ENCODE measurements at regions not wholly inside any gene's neighbourhood (a gene's known extent, or its start where the extent isn't known, plus 50 kb on each side); places are given as distances from the start of the nearest gene placed in this dataset.

DNA sequence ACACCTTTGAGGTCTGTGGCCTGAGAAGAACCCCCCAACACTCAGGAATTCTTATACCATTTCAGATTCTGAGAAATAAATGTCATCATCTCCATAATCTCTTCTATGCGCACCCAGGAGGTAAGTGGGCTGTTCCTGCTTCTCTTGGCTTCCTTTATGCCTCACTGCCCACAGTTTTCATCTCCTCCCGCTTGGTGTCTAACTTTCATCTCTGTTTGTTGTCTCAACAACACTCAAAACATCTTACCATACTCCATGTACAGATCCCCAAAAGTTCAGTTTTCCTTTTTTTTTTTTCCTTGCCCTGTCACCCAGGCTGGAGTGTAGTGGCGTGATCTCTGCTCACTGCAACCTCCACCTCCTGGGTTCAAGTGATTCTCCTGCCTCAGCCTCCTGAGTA is 170.2 kb upstream of the FREM1 start:
- no peak for DNase-seq (ENCODE audit: low read depth in 1 of 2, low spot score in 1 of 2)

DNA sequence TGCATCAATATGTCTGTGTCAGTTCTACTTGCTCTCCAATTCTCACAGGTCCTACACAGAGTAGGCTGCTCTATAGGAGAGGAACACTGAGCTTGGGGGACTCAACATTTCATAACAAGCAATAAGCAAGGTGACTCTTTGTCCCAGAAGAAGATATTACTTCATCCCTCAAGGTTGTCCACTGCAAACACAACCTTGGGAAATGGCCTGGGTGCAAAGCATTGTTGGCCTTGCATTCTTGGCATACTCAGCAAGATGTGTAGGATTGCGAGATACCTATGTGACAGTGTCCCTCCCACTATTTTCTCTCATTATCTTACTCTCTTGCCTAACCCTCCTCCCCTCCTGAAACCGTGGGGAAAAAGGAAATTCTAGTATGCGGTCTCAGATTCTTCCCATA is 169.8 kb upstream of the FREM1 start:
- H3K27me3 ChIP-seq (ENCODE audit: insufficient read depth, poor library complexity, severe bottlenecking) = no peaks in the 10 kb centered on the region
- no peak overlapping the region for H3K4me3 ChIP-seq (replicated peaks; ENCODE audit: insufficient read depth, low read length)
- H3K27ac ChIP-seq (replicated peaks) = no peak overlapping the region
- TF ChIP-seq GABPA (IDR thresholded peaks at IDR 0.05; ENCODE audit: low read depth) (no peak), POLR2AphosphoS5 (IDR thresholded peaks at IDR 0.05; ENCODE audit: low read depth) (no peak), SPI1 (IDR thresholded peaks at IDR 0.05; ENCODE audit: borderline replicate concordance, low read depth) (no peak)
- TF ChIP-seq, protein P1, sequence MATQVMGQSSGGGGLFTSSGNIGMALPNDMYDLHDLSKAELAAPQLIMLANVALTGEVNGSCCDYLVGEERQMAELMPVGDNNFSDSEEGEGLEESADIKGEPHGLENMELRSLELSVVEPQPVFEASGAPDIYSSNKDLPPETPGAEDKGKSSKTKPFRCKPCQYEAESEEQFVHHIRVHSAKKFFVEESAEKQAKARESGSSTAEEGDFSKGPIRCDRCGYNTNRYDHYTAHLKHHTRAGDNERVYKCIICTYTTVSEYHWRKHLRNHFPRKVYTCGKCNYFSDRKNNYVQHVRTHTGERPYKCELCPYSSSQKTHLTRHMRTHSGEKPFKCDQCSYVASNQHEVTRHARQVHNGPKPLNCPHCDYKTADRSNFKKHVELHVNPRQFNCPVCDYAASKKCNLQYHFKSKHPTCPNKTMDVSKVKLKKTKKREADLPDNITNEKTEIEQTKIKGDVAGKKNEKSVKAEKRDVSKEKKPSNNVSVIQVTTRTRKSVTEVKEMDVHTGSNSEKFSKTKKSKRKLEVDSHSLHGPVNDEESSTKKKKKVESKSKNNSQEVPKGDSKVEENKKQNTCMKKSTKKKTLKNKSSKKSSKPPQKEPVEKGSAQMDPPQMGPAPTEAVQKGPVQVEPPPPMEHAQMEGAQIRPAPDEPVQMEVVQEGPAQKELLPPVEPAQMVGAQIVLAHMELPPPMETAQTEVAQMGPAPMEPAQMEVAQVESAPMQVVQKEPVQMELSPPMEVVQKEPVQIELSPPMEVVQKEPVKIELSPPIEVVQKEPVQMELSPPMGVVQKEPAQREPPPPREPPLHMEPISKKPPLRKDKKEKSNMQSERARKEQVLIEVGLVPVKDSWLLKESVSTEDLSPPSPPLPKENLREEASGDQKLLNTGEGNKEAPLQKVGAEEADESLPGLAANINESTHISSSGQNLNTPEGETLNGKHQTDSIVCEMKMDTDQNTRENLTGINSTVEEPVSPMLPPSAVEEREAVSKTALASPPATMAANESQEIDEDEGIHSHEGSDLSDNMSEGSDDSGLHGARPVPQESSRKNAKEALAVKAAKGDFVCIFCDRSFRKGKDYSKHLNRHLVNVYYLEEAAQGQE (IDR thresholded peaks at IDR 0.05; ENCODE audit: insufficient replicate concordance, low read depth) = no peak
- TF ChIP-seq, protein P2, sequence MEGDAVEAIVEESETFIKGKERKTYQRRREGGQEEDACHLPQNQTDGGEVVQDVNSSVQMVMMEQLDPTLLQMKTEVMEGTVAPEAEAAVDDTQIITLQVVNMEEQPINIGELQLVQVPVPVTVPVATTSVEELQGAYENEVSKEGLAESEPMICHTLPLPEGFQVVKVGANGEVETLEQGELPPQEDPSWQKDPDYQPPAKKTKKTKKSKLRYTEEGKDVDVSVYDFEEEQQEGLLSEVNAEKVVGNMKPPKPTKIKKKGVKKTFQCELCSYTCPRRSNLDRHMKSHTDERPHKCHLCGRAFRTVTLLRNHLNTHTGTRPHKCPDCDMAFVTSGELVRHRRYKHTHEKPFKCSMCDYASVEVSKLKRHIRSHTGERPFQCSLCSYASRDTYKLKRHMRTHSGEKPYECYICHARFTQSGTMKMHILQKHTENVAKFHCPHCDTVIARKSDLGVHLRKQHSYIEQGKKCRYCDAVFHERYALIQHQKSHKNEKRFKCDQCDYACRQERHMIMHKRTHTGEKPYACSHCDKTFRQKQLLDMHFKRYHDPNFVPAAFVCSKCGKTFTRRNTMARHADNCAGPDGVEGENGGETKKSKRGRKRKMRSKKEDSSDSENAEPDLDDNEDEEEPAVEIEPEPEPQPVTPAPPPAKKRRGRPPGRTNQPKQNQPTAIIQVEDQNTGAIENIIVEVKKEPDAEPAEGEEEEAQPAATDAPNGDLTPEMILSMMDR (IDR thresholded peaks at IDR 0.05; ENCODE audit: insufficient read depth, low read length) = no peak
- DNase-seq (ENCODE audit: low read depth in 1 of 2, low spot score in 1 of 2) = no peak

More for the DNA sequence above, 170.2 kb upstream of the FREM1 start:
- no peak overlapping the region for H3K4me3 ChIP-seq (replicated peaks; ENCODE audit: insufficient read depth, low read length)
- no peak for TF ChIP-seq GABPA (IDR thresholded peaks at IDR 0.05; ENCODE audit: low read depth)
- TF ChIP-seq, protein P2 (IDR thresholded peaks at IDR 0.05; ENCODE audit: insufficient read depth, low read length) = no peak
- no peak for TF ChIP-seq SPI1 (IDR thresholded peaks at IDR 0.05; ENCODE audit: borderline replicate concordance, low read depth)
- TF ChIP-seq, protein P1 (IDR thresholded peaks at IDR 0.05; ENCODE audit: insufficient replicate concordance, low read depth) = no peak
- TF ChIP-seq POLR2AphosphoS5 (IDR thresholded peaks at IDR 0.05; ENCODE audit: low read depth) = no peak
- H3K27me3 ChIP-seq (ENCODE audit: insufficient read depth, poor library complexity, severe bottlenecking) = no peaks in the 10 kb centered on the region
- H3K27ac ChIP-seq (replicated peaks) = no peak overlapping the region

DNA sequence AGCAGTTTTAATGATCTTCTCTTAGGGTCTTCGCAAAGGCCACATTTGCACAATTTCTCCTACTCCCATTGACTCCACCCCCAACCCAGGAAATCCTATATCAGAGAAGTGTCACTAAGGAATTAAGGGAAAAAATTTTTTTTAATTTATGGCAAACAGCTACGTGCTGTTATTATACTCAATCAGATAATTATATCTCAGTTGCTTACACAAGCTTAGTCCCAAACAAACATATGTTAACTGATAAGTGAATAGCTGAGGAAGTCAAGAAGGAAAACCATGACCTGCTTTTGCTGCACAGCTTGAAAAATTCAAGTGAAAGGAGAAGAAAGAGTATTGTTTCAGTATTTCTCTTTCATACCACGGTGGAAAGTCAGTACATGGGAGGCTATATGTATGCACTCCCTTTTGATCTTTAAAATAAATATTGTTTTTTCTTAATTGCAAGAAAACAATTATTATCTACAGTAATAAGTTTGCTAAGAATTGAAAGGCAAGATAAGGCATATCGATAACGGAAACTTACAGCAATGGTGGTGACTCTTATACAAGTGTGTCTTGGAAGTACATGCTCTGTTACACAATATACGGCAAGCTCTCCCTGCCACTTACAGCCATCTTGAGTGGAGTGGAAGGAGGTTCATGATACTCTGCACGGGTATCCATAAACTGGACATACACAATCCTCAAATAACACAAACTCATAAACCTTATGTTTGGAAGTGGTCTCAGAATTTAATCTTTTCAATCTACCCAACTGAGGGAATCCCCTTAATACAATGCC is 167.9 kb upstream of the FREM1 start:
- Histone ChIP-seq H3K4me3 (replicated peaks; ENCODE audit: insufficient read depth, low read length) (no peak overlapping the region), H3K27me3 (ENCODE audit: insufficient read depth, poor library complexity, severe bottlenecking) (no peaks in the 10 kb centered on the region), H3K27ac (replicated peaks) (no peak overlapping the region)
- TF ChIP-seq SPI1 (IDR thresholded peaks at IDR 0.05; ENCODE audit: borderline replicate concordance, low read depth) = no peak
- no peak for TF ChIP-seq POLR2AphosphoS5 (IDR thresholded peaks at IDR 0.05; ENCODE audit: low read depth)
- TF ChIP-seq GABPA (IDR thresholded peaks at IDR 0.05; ENCODE audit: low read depth) = no peak
- TF ChIP-seq, protein P1 (IDR thresholded peaks at IDR 0.05; ENCODE audit: insufficient replicate concordance, low read depth) = no peak
- TF ChIP-seq, protein P2 (IDR thresholded peaks at IDR 0.05; ENCODE audit: insufficient read depth, low read length) = no peak
- DNase-seq (ENCODE audit: low read depth in 1 of 2, low spot score in 1 of 2) = no peak

All from HL-60 (cell line).